ENCODE measurements at regions not wholly inside any gene's neighbourhood (a gene's known extent, or its start where the extent isn't known, plus 50 kb on each side); places are given as distances from the start of the nearest gene placed in this dataset.

- Histone ChIP-seq H3K9ac (ENCODE audit: insufficient read depth in 1 of 2, low read length in 2 of 2) (peak within 1 kb of the TSS; percentile 18 to 40), H3K27ac (ENCODE audit: low read depth in 1 of 2, low read length in 1 of 2) (peak within 1 kb of the TSS; percentile 38 to 53), H3K9me3 (ENCODE audit: control insufficient read depth in 4 of 4, insufficient read depth in 3 of 4, low read length in 3 of 4) (peaks cover 0 to 2% (median 0%) of the 10 kb centered on the region in 4 donors), H3K4me3 (peak within 1 kb of the TSS; percentile 22), H3K4me1 (ENCODE audit: control insufficient read depth in 5 of 5, insufficient read depth in 5 of 5, low read length in 5 of 5) (peaks cover 0 to 36% (median 6%) of the 10 kb centered on the region in 5 donors), H3K36me3 (ENCODE audit: control insufficient read depth in 4 of 4, insufficient read depth in 4 of 4, low read length in 4 of 4) (no peaks in the 10 kb centered on the region), H3K27me3 (ENCODE audit: control insufficient read depth in 3 of 3, insufficient read depth in 3 of 3, low read length in 2 of 3) (peaks cover 0 to 36% (median 20%) of the 10 kb centered on the region in 3 donors)
- TF ChIP-seq, protein P1, sequence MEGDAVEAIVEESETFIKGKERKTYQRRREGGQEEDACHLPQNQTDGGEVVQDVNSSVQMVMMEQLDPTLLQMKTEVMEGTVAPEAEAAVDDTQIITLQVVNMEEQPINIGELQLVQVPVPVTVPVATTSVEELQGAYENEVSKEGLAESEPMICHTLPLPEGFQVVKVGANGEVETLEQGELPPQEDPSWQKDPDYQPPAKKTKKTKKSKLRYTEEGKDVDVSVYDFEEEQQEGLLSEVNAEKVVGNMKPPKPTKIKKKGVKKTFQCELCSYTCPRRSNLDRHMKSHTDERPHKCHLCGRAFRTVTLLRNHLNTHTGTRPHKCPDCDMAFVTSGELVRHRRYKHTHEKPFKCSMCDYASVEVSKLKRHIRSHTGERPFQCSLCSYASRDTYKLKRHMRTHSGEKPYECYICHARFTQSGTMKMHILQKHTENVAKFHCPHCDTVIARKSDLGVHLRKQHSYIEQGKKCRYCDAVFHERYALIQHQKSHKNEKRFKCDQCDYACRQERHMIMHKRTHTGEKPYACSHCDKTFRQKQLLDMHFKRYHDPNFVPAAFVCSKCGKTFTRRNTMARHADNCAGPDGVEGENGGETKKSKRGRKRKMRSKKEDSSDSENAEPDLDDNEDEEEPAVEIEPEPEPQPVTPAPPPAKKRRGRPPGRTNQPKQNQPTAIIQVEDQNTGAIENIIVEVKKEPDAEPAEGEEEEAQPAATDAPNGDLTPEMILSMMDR (IDR thresholded peaks at IDR 0.05; ENCODE audit: control extremely low read depth, extremely low read depth): no peak
- WGBS, 2 donors: 30 to 43% methylated on average over 30 of the region's 30 CpGs
- DNase-seq (peak in 2 of 3 donors; percentile 60 to 63), ATAC-seq (ENCODE audit: insufficient read depth, low FRiP score) (peak; percentile 27)
Measured at GRCh38 chr3:159839561-159840379, 148.9 kb upstream of the IL12A start, which contains the start of gene SCHIP1. SCHIP1 (plus strand) TSS chr3:159839861.

GRCh38 chr3:159840703-159841299 is 147.8 kb upstream of the IL12A start:
- no peak overlapping the region for H3K27ac ChIP-seq (ENCODE audit: low read depth in 1 of 2, low read length in 1 of 2)
- H3K4me1 ChIP-seq (ENCODE audit: control insufficient read depth in 5 of 5, insufficient read depth in 5 of 5, low read length in 5 of 5): peaks cover 0 to 43% (median 13%) of the 10 kb centered on the region in 5 donors
- no peak overlapping the region for H3K4me3 ChIP-seq
- TF ChIP-seq, protein P1 (IDR thresholded peaks at IDR 0.05; ENCODE audit: control extremely low read depth, extremely low read depth): no peak
- H3K27me3 ChIP-seq (ENCODE audit: control insufficient read depth in 3 of 3, insufficient read depth in 3 of 3, low read length in 2 of 3): peaks cover 0 to 41% (median 20%) of the 10 kb centered on the region in 3 donors
- H3K9ac ChIP-seq (ENCODE audit: insufficient read depth in 1 of 2, low read length in 2 of 2): no peak overlapping the region
- peak; percentile 76 for ATAC-seq (ENCODE audit: insufficient read depth, low FRiP score)
- no peak for DNase-seq
- H3K36me3 ChIP-seq (ENCODE audit: control insufficient read depth in 4 of 4, insufficient read depth in 4 of 4, low read length in 4 of 4): no peaks in the 10 kb centered on the region
- H3K9me3 ChIP-seq (ENCODE audit: control insufficient read depth in 4 of 4, insufficient read depth in 3 of 4, low read length in 3 of 4): peaks cover 0 to 2% (median 0%) of the 10 kb centered on the region in 4 donors
- WGBS, 2 donors: 29 to 35% methylated on average over 3 of the region's 3 CpGs

GRCh38 chr3:159841766-159842165 is 146.9 kb upstream of the IL12A start:
- no peak overlapping the region for H3K4me3 ChIP-seq
- H3K27ac ChIP-seq (ENCODE audit: low read depth in 1 of 2, low read length in 1 of 2): no peak overlapping the region
- WGBS, 2 donors: 84% methylated on average over 1 of the region's 1 CpG
- H3K4me1 ChIP-seq (ENCODE audit: control insufficient read depth in 5 of 5, insufficient read depth in 5 of 5, low read length in 5 of 5): peaks cover 0 to 39% (median 13%) of the 10 kb centered on the region in 5 donors
- ATAC-seq (ENCODE audit: insufficient read depth, low FRiP score) (no peak), DNase-seq (no peak)
- H3K36me3 ChIP-seq (ENCODE audit: control insufficient read depth in 4 of 4, insufficient read depth in 4 of 4, low read length in 4 of 4): no peaks in the 10 kb centered on the region
- peaks cover 0 to 2% (median 0%) of the 10 kb centered on the region in 4 donors for H3K9me3 ChIP-seq (ENCODE audit: control insufficient read depth in 4 of 4, insufficient read depth in 3 of 4, low read length in 3 of 4)
- no peak overlapping the region for H3K9ac ChIP-seq (ENCODE audit: insufficient read depth in 1 of 2, low read length in 2 of 2)
- TF ChIP-seq, protein P1 (IDR thresholded peaks at IDR 0.05; ENCODE audit: control extremely low read depth, extremely low read depth): no peak
- H3K27me3 ChIP-seq (ENCODE audit: control insufficient read depth in 3 of 3, insufficient read depth in 3 of 3, low read length in 2 of 3): peaks cover 0 to 44% (median 25%) of the 10 kb centered on the region in 3 donors
